HL-60 (cell line): ENCODE measurements at regions not wholly inside any gene's neighbourhood (a gene's known extent, or its start where the extent isn't known, plus 50 kb on each side); places are given as distances from the start of the nearest gene placed in this dataset.

Experiments used
- GABPA ChIP-seq: IDR thresholded peaks from 2 replicates; pipeline ENCODE4 v1.6.1; 2012; ENCODE audit warnings: low read depth
- POLR2AphosphoS5 ChIP-seq: IDR thresholded peaks from 2 replicates; pipeline ENCODE4 v1.6.1; 2012; ENCODE audit warnings: low read depth
- REST ChIP-seq: IDR thresholded peaks from 2 replicates; pipeline ENCODE4 v1.6.1; 2012; ENCODE audit warnings: low read depth; ENCODE audit not compliant: insufficient replicate concordance

- TF ChIP-seq GABPA (no peak), REST (no peak), POLR2AphosphoS5 (no peak)
Measured at GRCh38 chr9:8052991-8053390, 253.4 kb upstream of the DMAC1 start.
